A549 (cell line): ENCODE measurements at regions not wholly inside any gene's neighbourhood (a gene's known extent, or its start where the extent isn't known, plus 50 kb on each side); places are given as distances from the start of the nearest gene placed in this dataset.
A peak's percentile ranks its signal among the peaks of the same experiment; 100 is the strongest.

ENCODE experiments used
- ATAC-seq, 2 experiments: fragments of 200-7000 bp in 1 of 2; fragments of >200 bp in 1 of 2; cut with Nextera tagmentation in 1 of 2; cut with Tn5 transposase in 1 of 2; 3 replicates each; pipeline versions ENCODE4 v1.8.0 to v1.9.1; 2018 to 2020; ENCODE audit warnings: mild to moderate bottlenecking in 1 of 2, moderate library complexity in 1 of 2
- CTCF ChIA-PET: fragments of 300-600 bp; sonication (Branson Sonifier 250); formaldehyde crosslinking; extraction: SDS; loops from one replicate; lab custom pipeline; 2021; ENCODE audit warnings: antibody characterized with exemption, inconsistent platforms; lab: Yijun Ruan, JAX
- POLR2A ChIA-PET: fragments of 350-600 bp; formaldehyde crosslinking; extraction: SDS; loops from one replicate; lab custom pipeline; 2021; ENCODE audit warnings: antibody characterized with exemption, inconsistent platforms; lab: Yijun Ruan, JAX
- DNase-seq, 2 experiments: peaks; one replicate each; pipeline versions ENCODE4 v3.0.0 to v3.0.0-alpha.2; 2011 to 2016; ENCODE audit warnings: low read depth in 1 of 2, low spot score in 1 of 2
- FAIRE-seq: peaks from 2 replicates; lab custom pipeline; 2011; peaks lifted over from hg19 to GRCh38; lab: Jason Lieb, UNC
- H3K27ac ChIP-seq, 2 experiments: fragments of >200 bp; sonication (Bioruptor Twin); formaldehyde crosslinking; 3 replicates each; pipeline ENCODE4 v1.5.1; 2016 to 2017
- H3K4me1 ChIP-seq: fragments of >200 bp; sonication (Bioruptor Twin); formaldehyde crosslinking; 3 replicates; pipeline ENCODE4 v1.6.1; 2016
- H3K4me2 ChIP-seq: fragments of >200 bp; sonication (Bioruptor Twin); formaldehyde crosslinking; 3 replicates; pipeline ENCODE4 v1.6.1; 2016
- H3K4me3 ChIP-seq: fragments of >200 bp; sonication (Bioruptor Twin); formaldehyde crosslinking; 3 replicates; pipeline ENCODE4 v1.5.1; 2016
- H3K9me3 ChIP-seq: fragments of >200 bp; sonication (Bioruptor Twin); formaldehyde crosslinking; 3 replicates; pipeline ENCODE4 v1.6.1; 2016
- ATOH8 ChIP-seq: fragments of 250-450 bp; sonication (Bioruptor Pico); IDR thresholded peaks from 2 replicates; pipeline ENCODE4 v1.5.0; 2020; ENCODE audit warnings: low read depth, mild to moderate bottlenecking, moderate library complexity
- CBX2 ChIP-seq: fragments of 200-600 bp; sonication (generic); IDR thresholded peaks from 2 replicates; pipeline ENCODE4 v1.6.1; 2016; ENCODE audit warnings: low read depth, mild to moderate bottlenecking, borderline replicate concordance
- CBX8 ChIP-seq: fragments of 200-600 bp; sonication (generic); IDR thresholded peaks from 2 replicates; pipeline ENCODE4 v1.6.1; 2016
- CHD4 ChIP-seq: fragments of 200-600 bp; sonication (generic); IDR thresholded peaks from 2 replicates; pipeline ENCODE4 v1.6.1; 2016; ENCODE audit warnings: antibody characterized with exemption, mild to moderate bottlenecking, borderline replicate concordance
- EHF ChIP-seq: fragments of 250-450 bp; sonication (Bioruptor Pico); IDR thresholded peaks from 2 replicates; pipeline ENCODE4 v1.5.0; 2020; ENCODE audit warnings: mild to moderate bottlenecking
- EP300 ChIP-seq, 2 experiments: fragments of >200 bp; sonication (Bioruptor Twin); formaldehyde crosslinking; IDR thresholded peaks; 2 replicates in 1 of 2; 3 replicates in 1 of 2; pipeline ENCODE4 v1.6.1; 2016 to 2017
- ESRRA ChIP-seq: fragments of 150-350 bp; IDR thresholded peaks from 2 replicates; pipeline ENCODE4 v1.6.1; 2014; ENCODE audit warnings: mild to moderate bottlenecking, low read length, borderline replicate concordance
- FOSL2 ChIP-seq, 2 experiments: fragments of 450-650 bp in 1 of 2; fragments of >200 bp in 1 of 2; sonication (Bioruptor Twin) in 1 of 2; formaldehyde crosslinking; IDR thresholded peaks; 2 replicates each; pipeline versions ENCODE4 v1.5.0 to v1.6.1; 2016 to 2020; ENCODE audit warnings: mild to moderate bottlenecking in 1 of 2, moderate library complexity in 1 of 2
- GATA3 ChIP-seq: IDR thresholded peaks from 2 replicates; pipeline ENCODE4 v1.6.1; 2012; ENCODE audit warnings: borderline replicate concordance
- HDAC2 ChIP-seq: fragments of 200-600 bp; sonication (generic); IDR thresholded peaks from 2 replicates; pipeline ENCODE4 v1.6.1; 2016
- HOXB5 ChIP-seq: fragments of 250-450 bp; sonication (Bioruptor Pico); IDR thresholded peaks from 2 replicates; pipeline ENCODE4 v1.5.0; 2020; ENCODE audit warnings: mild to moderate bottlenecking, moderate library complexity
- JUNB ChIP-seq: fragments of >200 bp; sonication (Bioruptor Twin); formaldehyde crosslinking; IDR thresholded peaks from 2 replicates; pipeline ENCODE4 v1.6.1; 2016
- MAFK ChIP-seq: fragments of 450-650 bp; IDR thresholded peaks from 2 replicates; pipeline ENCODE4 v1.6.1; 2014; ENCODE audit not compliant: partially characterized antibody
- MAZ ChIP-seq: fragments of 150-350 bp; IDR thresholded peaks from 2 replicates; pipeline ENCODE4 v1.6.1; 2014; ENCODE audit warnings: antibody characterized with exemption, low read depth, low read length, borderline replicate concordance
- MYC ChIP-seq: IDR thresholded peaks from 2 replicates; pipeline ENCODE4 v1.6.1; 2012; ENCODE audit warnings: mild to moderate bottlenecking, inconsistent platforms, low read length, improper control_type of control experiment, borderline replicate concordance
- NFE2L2 ChIP-seq: fragments of 150-350 bp; conservative IDR thresholded peaks from 2 replicates; pipeline ENCODE4 v1.6.1; 2014; ENCODE audit warnings: low read length
- NPAS2 ChIP-seq: fragments of 250-450 bp; sonication (Bioruptor Pico); IDR thresholded peaks from 2 replicates; pipeline ENCODE4 v1.8.0; 2022; ENCODE audit warnings: mild to moderate bottlenecking, moderate library complexity, borderline replicate concordance
- NR3C1 ChIP-seq: fragments of >200 bp; sonication (Bioruptor Twin); formaldehyde crosslinking; IDR thresholded peaks from 3 replicates; pipeline ENCODE4 v1.6.1; 2017
- PHF8 ChIP-seq: fragments of 200-600 bp; sonication (generic); IDR thresholded peaks from 2 replicates; pipeline ENCODE4 v1.6.1; 2016; ENCODE audit warnings: low read depth, mild to moderate bottlenecking, antibody characterized with exemption, moderate library complexity, borderline replicate concordance
- POLR2A ChIP-seq: IDR thresholded peaks from 2 replicates; pipeline ENCODE4 v1.6.1; 2012; ENCODE audit warnings: mild to moderate bottlenecking, low read length
- RFX5 ChIP-seq: fragments of 450-650 bp; IDR thresholded peaks from 2 replicates; pipeline ENCODE4 v1.7.1; 2014; ENCODE audit warnings: antibody characterized with exemption, mild to moderate bottlenecking, moderate library complexity
- SMC3 ChIP-seq: fragments of >200 bp; sonication (Bioruptor Twin); formaldehyde crosslinking; IDR thresholded peaks from 3 replicates; pipeline ENCODE4 v1.6.1; 2018; ENCODE audit warnings: inconsistent platforms
- SREBF2 ChIP-seq: fragments of 450-650 bp; IDR thresholded peaks from 2 replicates; pipeline ENCODE4 v1.6.1; 2014; ENCODE audit warnings: mild to moderate bottlenecking, moderate library complexity
- TP53 ChIP-seq: fragments of 250-450 bp; sonication (Bioruptor Pico); IDR thresholded peaks from 2 replicates; pipeline ENCODE4 v1.5.0; 2021; ENCODE audit warnings: mild to moderate bottlenecking, moderate library complexity
- ZFP36 ChIP-seq: fragments of 450-650 bp; IDR thresholded peaks from 2 replicates; pipeline ENCODE4 v1.6.1; 2014; ENCODE audit warnings: borderline replicate concordance; ENCODE audit not compliant: partially characterized antibody
- ZNF302 ChIP-seq: fragments of 250-450 bp; sonication (Bioruptor Pico); IDR thresholded peaks from 2 replicates; pipeline ENCODE4 v1.9.0; 2021; ENCODE audit warnings: inconsistent platforms, mild to moderate bottlenecking, moderate library complexity
- ZSCAN20 ChIP-seq: fragments of 250-450 bp; sonication (Bioruptor Pico); IDR thresholded peaks from 2 replicates; pipeline ENCODE4 v1.8.0; 2022; ENCODE audit warnings: mild to moderate bottlenecking, moderate library complexity
- WGBS: methylation state at CpG from one replicate; pipeline ENCODE4 v1.1.6; 2017; ENCODE audit errors: missing lambda C conversion rate; 5-methylcytosine and 5-hydroxymethylcytosine counted together
- TF ChIP-seq, protein P1 (sequence below): IDR thresholded peaks from 2 replicates; pipeline ENCODE4 v1.6.1; 2012
- TF ChIP-seq, protein P2 (sequence below): fragments of 150-350 bp; IDR thresholded peaks from 2 replicates; pipeline ENCODE4 v1.6.1; 2014; ENCODE audit warnings: low read depth, mild to moderate bottlenecking, low read length

DNA sequence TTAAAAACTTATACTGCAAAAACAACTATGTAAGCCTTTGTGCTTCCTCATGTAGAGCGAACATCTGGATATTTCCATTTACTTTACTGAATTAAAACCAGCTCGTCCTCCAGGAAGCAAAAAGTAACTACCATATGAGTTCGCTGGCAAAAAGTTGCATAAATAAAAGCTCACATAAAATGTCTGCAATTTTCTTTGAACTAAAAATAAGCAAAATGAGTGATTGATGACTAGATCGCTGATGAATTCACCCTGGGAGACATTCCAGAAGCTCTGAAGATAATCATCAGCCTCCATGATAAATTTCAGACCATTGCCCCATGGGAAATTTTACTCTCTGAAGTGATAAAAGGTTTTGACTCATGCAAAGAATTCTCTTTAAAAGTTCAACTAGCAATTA, 67.3 kb upstream of the SACS start:
- H3K27ac ChIP-seq, result no peak overlapping the region
- DNase-seq (peak in 1 of 2 experiments; percentile 21), ATAC-seq (no peak), FAIRE-seq (no peak)
- peaks cover 3% of the 10 kb centered on the region; the same call in 1 of the 3 replicates for H3K4me1 ChIP-seq
- H3K4me3 ChIP-seq, result no peak overlapping the region
- POLR2A ChIA-PET, result no interaction called here
- 24% methylated on average over 4 of the region's 4 CpGs for WGBS
- H3K9me3 ChIP-seq, result no peaks in the 10 kb centered on the region
- CTCF ChIA-PET, result no interaction called here
- no peak for TF ChIP-seq NR3C1
- no peak for TF ChIP-seq ESRRA
- peak; percentile 38; the same call in 1 of the 2 replicates for TF ChIP-seq GATA3
- TF ChIP-seq EP300 (IDR thresholded peaks at IDR 0.05), result peak in 1 of 2 experiments; percentile 26; a peak in 1 of 5 replicates
- TF ChIP-seq CBX2, result no peak
- 0 out of 2 replicates have a peak, but pooled peaks have one; percentile 26 for TF ChIP-seq JUNB
- TF ChIP-seq FOSL2 (IDR thresholded peaks at IDR 0.05), result no peak
- peak; percentile 59 for TF ChIP-seq FOSL2 (CRISPR knock-in tag; IDR thresholded peaks at IDR 0.05)
- H3K4me2 ChIP-seq, result peak overlapping the region; percentile 43; the same call in 2 of the 3 replicates

- H3K4me3 ChIP-seq, result no peak overlapping the region
- ATAC-seq (no peak), DNase-seq (no peak), FAIRE-seq (no peak)
- 58% methylated on average over 5 of the region's 5 CpGs for WGBS
- no peak for TF ChIP-seq NPAS2
- TF ChIP-seq ESRRA, result no peak
- TF ChIP-seq ATOH8, result no peak
- POLR2A ChIA-PET, result no interaction called here
- peaks cover 3% of the 10 kb centered on the region; the same call in 1 of the 3 replicates for H3K4me1 ChIP-seq
- H3K9me3 ChIP-seq, result no peaks in the 10 kb centered on the region
- CTCF ChIA-PET, result interaction anchor here (1.8 kb wide), 1 partner anchor 9 kb away, joined by 6 read pairs; no protein-coding TSS in a partner anchor
- no peak overlapping the region for H3K27ac ChIP-seq
- H3K4me2 ChIP-seq, result no peak overlapping the region
These were observed 66.0 kb upstream of the TNFRSF19 start for GRCh38 chr13:23504180-23504579.

DNA sequence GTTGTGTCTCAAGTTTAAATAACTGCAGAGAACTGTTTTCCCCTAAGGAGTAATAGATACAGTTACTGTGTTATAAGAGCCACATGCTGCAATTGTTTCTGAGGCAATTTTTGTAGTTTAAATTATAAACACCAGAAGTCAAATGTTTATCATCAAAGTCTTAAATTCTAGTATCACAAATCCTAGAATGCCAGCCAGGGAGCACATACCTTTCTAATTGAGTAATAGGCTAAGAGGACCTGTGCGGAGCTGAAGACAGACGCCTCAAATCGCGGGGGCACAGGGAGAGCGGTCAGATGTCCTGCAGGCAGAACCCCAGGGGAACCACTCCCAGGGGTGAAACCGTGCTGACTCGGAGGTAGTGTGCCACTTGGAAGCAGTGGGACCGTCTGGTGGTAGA, 65.2 kb upstream of the TNFRSF19 start:
- 58% methylated on average over 8 of the region's 8 CpGs for WGBS
- H3K4me2 ChIP-seq, result no peak overlapping the region

DNA sequence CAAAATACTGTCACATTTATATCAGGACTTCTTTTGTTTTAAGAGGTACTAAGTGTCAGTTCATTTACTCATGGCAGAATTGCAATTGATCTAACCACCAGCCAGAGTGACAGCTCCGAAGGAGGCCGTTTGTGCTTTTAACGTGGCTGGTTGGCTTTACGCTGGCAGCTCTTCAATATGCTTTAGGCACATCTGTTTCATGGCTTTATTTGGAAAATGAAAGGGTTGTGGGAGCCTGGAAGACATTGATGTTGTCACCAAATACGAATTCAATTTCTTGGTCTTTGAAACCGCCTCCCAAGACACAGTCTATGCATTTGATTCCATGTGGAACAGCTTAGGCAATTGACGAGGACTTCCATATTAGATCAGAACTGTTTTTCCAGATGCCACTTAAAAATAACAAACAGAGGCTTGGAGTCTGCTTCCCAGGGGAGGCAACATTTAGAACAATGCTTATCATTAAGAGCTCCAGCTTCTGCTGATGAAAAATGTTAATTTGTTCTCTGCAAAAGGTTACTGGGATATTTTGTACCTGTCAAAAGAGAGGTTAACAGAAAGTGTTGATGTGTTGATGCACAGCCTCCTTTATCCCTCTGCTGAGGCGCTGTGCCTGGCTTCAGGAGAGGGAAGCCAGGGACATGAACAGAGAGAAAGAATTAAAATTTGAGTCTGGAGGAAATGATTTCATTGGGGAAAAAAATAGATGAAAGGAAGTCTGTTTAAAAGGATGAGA, 64.0 kb upstream of the TNFRSF19 start:
- Histone ChIP-seq H3K4me2 (no peak overlapping the region), H3K4me3 (no peak overlapping the region), H3K27ac (no peak overlapping the region), H3K9me3 (no peaks in the 10 kb centered on the region), H3K4me1 (peaks cover 3% of the 10 kb centered on the region; the same call in 1 of the 3 replicates)
- POLR2A ChIA-PET, result no interaction called here
- WGBS, result 61% methylated on average over 8 of the region's 8 CpGs
- no peak for FAIRE-seq
- CTCF ChIA-PET, result no interaction called here
- TF ChIP-seq CHD4 (no peak), MAFK (no peak), POLR2A (no peak), ZSCAN20 (CRISPR knock-in tag) (no peak), NFE2L2 (no peak), JUNB (no peak), RFX5 (no peak), ESRRA (no peak), EP300 (IDR thresholded peaks at IDR 0.05) (no peak), NR3C1 (no peak), ZNF302 (CRISPR knock-in tag) (no peak)
- TF ChIP-seq, protein P1, sequence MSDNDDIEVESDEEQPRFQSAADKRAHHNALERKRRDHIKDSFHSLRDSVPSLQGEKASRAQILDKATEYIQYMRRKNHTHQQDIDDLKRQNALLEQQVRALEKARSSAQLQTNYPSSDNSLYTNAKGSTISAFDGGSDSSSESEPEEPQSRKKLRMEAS, result no peak
- TF ChIP-seq, protein P2, sequence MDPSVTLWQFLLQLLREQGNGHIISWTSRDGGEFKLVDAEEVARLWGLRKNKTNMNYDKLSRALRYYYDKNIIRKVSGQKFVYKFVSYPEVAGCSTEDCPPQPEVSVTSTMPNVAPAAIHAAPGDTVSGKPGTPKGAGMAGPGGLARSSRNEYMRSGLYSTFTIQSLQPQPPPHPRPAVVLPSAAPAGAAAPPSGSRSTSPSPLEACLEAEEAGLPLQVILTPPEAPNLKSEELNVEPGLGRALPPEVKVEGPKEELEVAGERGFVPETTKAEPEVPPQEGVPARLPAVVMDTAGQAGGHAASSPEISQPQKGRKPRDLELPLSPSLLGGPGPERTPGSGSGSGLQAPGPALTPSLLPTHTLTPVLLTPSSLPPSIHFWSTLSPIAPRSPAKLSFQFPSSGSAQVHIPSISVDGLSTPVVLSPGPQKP, result no peak
- ATAC-seq, result no peak
- no peak for DNase-seq

More for the DNA sequence above, 65.2 kb upstream of the TNFRSF19 start:
- Histone ChIP-seq H3K27ac (0 out of 6 replicates have a peak overlapping the region, but pooled peaks of 1 of the 2 experiments have one; percentile 37), H3K4me3 (no peak overlapping the region), H3K9me3 (no peaks in the 10 kb centered on the region), H3K4me1 (peaks cover 3% of the 10 kb centered on the region; the same call in 1 of the 3 replicates)
- ATAC-seq, result no peak
- ChIA-PET POLR2A (no interaction called here), CTCF (no interaction called here)
- TF ChIP-seq FOSL2 (IDR thresholded peaks at IDR 0.05), result no peak
- no peak for TF ChIP-seq FOSL2 (CRISPR knock-in tag; IDR thresholded peaks at IDR 0.05)
- TF ChIP-seq SMC3, result no peak
- TF ChIP-seq EHF (CRISPR knock-in tag), result no peak
- TF ChIP-seq ZFP36, result no peak
- TF ChIP-seq TP53, result no peak
- TF ChIP-seq PHF8, result no peak
- TF ChIP-seq HOXB5 (CRISPR knock-in tag), result no peak
- no peak for TF ChIP-seq MAZ
- no peak for TF ChIP-seq HDAC2
- no peak for TF ChIP-seq SREBF2
- TF ChIP-seq MYC, result no peak
- TF ChIP-seq EP300 (IDR thresholded peaks at IDR 0.05), result no peak
- TF ChIP-seq CBX8, result no peak
- FAIRE-seq, result no peak
- DNase-seq, result no peak
